Fibroblast of skin of left biceps (primary cell): ENCODE measurements at regions not wholly inside any gene's neighbourhood (a gene's known extent, or its start where the extent isn't known, plus 50 kb on each side); places are given as distances from the start of the nearest gene placed in this dataset.
"Not testable (repeated sequence)": the region's sequence is repeated elsewhere in the genome, so short reads cannot be mapped to it uniquely, and the experiment has no call there.

Source experiments
- DNase-seq, 2 experiments: peaks; one replicate each; pipeline ENCODE4 v3.0.0-alpha.2; 2013; ENCODE audit warnings: low read depth in 2 of 2

GRCh38 chr1:103469801-103470200 is 55.7 kb upstream of the RNPC3 start:
- DNase-seq, result no peak

- no peak for DNase-seq
Observed at GRCh38 chr1:103467100-103467499, 58.4 kb upstream of the RNPC3 start.

GRCh38 chr1:103461161-103462105 is 64.1 kb upstream of the RNPC3 start:
- DNase-seq, result no peak

GRCh38 chr1:103460511-103460910 is 65.0 kb upstream of the RNPC3 start:
- DNase-seq, result no peak

- no peak for DNase-seq
Observed at GRCh38 chr1:103459346-103459745, 66.2 kb upstream of the RNPC3 start.

GRCh38 chr1:103457886-103458455 is 67.5 kb upstream of the RNPC3 start:
- DNase-seq, result no peak

- DNase-seq, result no peak
Observed at GRCh38 chr1:103448560-103448959, 76.9 kb upstream of the RNPC3 start.

- DNase-seq, result no peak
Observed at GRCh38 chr1:103447471-103447870, 78.0 kb upstream of the RNPC3 start.

GRCh38 chr1:103441342-103441741 is 84.2 kb upstream of the RNPC3 start:
- no peak for DNase-seq

GRCh38 chr1:103436568-103437100 is 88.9 kb upstream of the RNPC3 start:
- not testable (repeated sequence) for DNase-seq

GRCh38 chr1:103435443-103435842 is 90.1 kb upstream of the RNPC3 start:
- no peak for DNase-seq

- no peak for DNase-seq
Observed at GRCh38 chr1:103424650-103425049, 100.8 kb upstream of the RNPC3 start.

- DNase-seq, result peak in 1 of 2 experiments; percentile 6
Observed at GRCh38 chr1:103416681-103417286, 108.7 kb upstream of the RNPC3 start.

- DNase-seq, result no peak
Observed at GRCh38 chr1:103387898-103388297, 137.6 kb upstream of the RNPC3 start.

- DNase-seq, result no peak
Observed at GRCh38 chr1:103373991-103374390, 151.5 kb upstream of the RNPC3 start.

- DNase-seq, result no peak
Observed at GRCh38 chr1:103372866-103373265, 152.6 kb upstream of the RNPC3 start.

GRCh38 chr1:103371234-103371633 is 154.3 kb upstream of the RNPC3 start:
- peak; percentile 19 to 32 for DNase-seq

- DNase-seq, result no peak
Observed at GRCh38 chr1:103367186-103367585, 158.3 kb upstream of the RNPC3 start.

GRCh38 chr1:103365860-103366569 is 159.5 kb upstream of the RNPC3 start:
- no peak for DNase-seq

- DNase-seq, result no peak
Observed at GRCh38 chr1:103363008-103363365, 162.5 kb upstream of the RNPC3 start.

- DNase-seq, result no peak
Observed at GRCh38 chr1:103362348-103363007, 163.0 kb upstream of the RNPC3 start.
